ENCODE measurements at regions not wholly inside any gene's neighbourhood (a gene's known extent, or its start where the extent isn't known, plus 50 kb on each side); places are given as distances from the start of the nearest gene placed in this dataset.

DNA sequence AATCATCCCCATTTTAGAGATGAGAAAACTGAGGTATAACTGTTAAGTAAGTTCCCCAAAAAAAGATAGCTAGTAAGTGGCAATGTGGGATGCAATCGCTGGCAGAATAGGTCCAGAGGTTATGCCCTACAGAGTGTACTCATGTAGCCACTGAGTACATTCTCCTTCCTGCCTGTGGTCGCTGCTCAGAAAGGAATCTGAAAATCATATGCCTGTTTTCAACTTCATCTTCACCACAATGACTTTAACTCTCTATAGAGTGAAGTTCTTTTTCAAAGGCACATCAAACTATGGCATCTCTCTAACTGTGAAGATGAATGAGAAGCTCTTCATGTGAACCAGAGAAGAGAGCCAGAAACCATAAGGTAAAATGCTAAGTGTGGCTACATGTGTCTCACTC lies 162.2 kb upstream of the SLC25A13 start:
- H3K4me1 Mint-ChIP-seq (ENCODE audit: unreplicated experiment): peaks cover 5% of the 10 kb centered on the region
- TF ChIP-seq, protein P1, sequence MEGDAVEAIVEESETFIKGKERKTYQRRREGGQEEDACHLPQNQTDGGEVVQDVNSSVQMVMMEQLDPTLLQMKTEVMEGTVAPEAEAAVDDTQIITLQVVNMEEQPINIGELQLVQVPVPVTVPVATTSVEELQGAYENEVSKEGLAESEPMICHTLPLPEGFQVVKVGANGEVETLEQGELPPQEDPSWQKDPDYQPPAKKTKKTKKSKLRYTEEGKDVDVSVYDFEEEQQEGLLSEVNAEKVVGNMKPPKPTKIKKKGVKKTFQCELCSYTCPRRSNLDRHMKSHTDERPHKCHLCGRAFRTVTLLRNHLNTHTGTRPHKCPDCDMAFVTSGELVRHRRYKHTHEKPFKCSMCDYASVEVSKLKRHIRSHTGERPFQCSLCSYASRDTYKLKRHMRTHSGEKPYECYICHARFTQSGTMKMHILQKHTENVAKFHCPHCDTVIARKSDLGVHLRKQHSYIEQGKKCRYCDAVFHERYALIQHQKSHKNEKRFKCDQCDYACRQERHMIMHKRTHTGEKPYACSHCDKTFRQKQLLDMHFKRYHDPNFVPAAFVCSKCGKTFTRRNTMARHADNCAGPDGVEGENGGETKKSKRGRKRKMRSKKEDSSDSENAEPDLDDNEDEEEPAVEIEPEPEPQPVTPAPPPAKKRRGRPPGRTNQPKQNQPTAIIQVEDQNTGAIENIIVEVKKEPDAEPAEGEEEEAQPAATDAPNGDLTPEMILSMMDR (conservative IDR thresholded peaks at IDR 0.05): no peak
- no peak overlapping the region for H3K4me3 Mint-ChIP-seq
- DNase-seq (ENCODE audit: extremely low spot score, unreplicated experiment): no peak
- no peaks in the 10 kb centered on the region for H3K27me3 Mint-ChIP-seq
- H3K36me3 Mint-ChIP-seq: no peaks in the 10 kb centered on the region
- H3K27ac Mint-ChIP-seq: no peak overlapping the region
- no peaks in the 10 kb centered on the region for H3K9me3 Mint-ChIP-seq

DNA sequence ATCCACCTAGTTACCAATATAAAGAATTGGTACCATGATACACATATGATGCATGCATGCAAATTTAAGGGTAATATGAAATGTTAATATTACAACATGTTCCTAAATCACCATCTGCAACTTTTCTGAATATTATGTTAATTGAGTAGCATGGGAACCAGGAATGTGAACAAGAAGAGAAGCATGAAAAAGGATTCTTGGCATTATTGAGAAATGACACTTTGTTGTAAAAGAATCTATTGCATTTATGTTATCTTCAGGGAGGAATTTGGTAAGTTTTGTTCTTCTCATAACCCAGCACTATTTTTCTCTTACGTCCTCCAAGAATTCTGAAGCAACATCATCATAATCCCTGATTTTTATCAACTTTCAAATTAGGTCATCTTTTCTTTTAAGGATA lies 159.9 kb upstream of the SLC25A13 start:
- no peaks in the 10 kb centered on the region for H3K36me3 Mint-ChIP-seq
- no peak for DNase-seq (ENCODE audit: extremely low spot score, unreplicated experiment)
- H3K4me1 Mint-ChIP-seq (ENCODE audit: unreplicated experiment): peaks cover 10% of the 10 kb centered on the region
- TF ChIP-seq, protein P1 (conservative IDR thresholded peaks at IDR 0.05): no peak
- no peak overlapping the region for H3K4me3 Mint-ChIP-seq
- H3K27me3 Mint-ChIP-seq: no peaks in the 10 kb centered on the region
- H3K27ac Mint-ChIP-seq: no peak overlapping the region
- no peaks in the 10 kb centered on the region for H3K9me3 Mint-ChIP-seq

DNA sequence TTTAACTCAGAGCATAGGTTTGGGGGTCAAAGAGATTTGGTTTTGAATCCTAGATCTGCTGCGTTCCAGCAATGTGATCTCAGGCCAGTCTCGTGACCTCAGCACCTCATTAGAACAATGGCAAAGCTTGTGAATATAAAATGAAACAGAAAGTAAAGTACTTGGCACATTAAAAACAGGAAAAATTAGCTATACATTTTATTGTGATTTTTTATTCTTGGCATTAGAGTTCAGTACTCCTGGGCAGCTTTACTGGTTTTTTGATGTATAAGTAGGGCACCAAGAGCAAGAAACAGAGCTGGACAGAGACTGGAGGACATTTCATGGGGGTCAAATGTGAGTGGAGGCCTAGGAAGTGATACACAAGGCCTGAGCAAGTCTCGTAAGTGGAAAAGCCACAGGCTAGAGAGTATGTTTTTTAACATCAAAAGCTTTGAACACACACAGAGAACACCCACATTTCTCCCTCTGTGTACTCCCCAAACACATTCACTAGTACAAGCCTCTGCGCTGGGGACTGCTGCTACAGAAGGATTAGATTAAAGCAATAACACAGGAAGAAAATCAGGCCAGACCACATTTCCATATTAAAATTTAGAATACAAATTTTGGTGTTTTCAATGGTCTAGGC lies 157.2 kb upstream of the SLC25A13 start:
- H3K27ac Mint-ChIP-seq: no peak overlapping the region
- peaks cover 8% of the 10 kb centered on the region for H3K4me1 Mint-ChIP-seq (ENCODE audit: unreplicated experiment)
- H3K4me3 Mint-ChIP-seq: no peak overlapping the region
- H3K27me3 Mint-ChIP-seq: no peaks in the 10 kb centered on the region
- no peaks in the 10 kb centered on the region for H3K9me3 Mint-ChIP-seq
- no peaks in the 10 kb centered on the region for H3K36me3 Mint-ChIP-seq
- TF ChIP-seq, protein P1 (conservative IDR thresholded peaks at IDR 0.05): no peak
- no peak for DNase-seq (ENCODE audit: extremely low spot score, unreplicated experiment)

DNA sequence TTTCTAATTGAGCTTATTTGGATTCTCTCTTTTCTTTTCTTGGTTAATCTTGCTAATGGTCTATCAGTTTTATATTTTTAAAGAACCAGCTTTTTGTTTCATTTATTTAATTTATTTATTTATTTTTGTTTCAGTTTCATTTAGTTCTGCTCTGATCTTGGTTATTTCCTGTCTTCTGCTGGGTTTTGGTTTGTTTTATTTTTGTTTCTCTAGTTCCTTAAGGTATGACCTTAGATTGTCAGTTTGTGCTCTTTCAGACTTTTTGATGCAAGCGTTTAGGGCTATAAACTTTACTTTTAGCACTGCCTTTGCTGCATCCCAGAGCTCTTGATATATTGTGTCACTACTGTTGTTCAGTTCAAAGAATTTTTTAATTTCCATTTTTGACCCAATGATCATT lies 149.7 kb upstream of the SLC25A13 start:
- no peak overlapping the region for H3K4me3 Mint-ChIP-seq
- TF ChIP-seq, protein P1 (conservative IDR thresholded peaks at IDR 0.05): no peak
- H3K4me1 Mint-ChIP-seq (ENCODE audit: unreplicated experiment): no peaks in the 10 kb centered on the region
- no peak overlapping the region for H3K27ac Mint-ChIP-seq
- no peaks in the 10 kb centered on the region for H3K27me3 Mint-ChIP-seq
- DNase-seq (ENCODE audit: extremely low spot score, unreplicated experiment): no peak
- no peaks in the 10 kb centered on the region for H3K9me3 Mint-ChIP-seq
- H3K36me3 Mint-ChIP-seq: no peaks in the 10 kb centered on the region

DNA sequence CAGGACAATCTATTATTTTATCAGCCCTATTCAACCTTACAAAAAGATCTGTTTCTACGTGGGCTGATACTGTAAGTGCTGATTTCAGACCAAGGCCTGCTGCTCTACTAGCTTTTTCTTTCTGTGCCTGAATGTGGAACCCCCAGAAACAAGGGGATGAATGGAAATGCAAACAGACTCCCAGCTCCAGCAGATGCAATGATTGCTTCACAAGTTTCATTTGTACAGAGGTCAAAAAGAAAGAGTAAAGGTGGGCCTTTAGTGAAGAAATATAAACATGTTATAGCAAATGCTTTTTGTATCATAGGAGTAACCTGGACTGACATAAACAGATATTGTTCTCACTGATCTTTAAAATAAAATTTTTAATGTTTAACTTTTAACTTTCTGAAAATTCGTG lies 130.2 kb upstream of the SLC25A13 start:
- no peaks in the 10 kb centered on the region for H3K4me1 Mint-ChIP-seq (ENCODE audit: unreplicated experiment)
- DNase-seq (ENCODE audit: extremely low spot score, unreplicated experiment): no peak

More for the DNA sequence above, 130.2 kb upstream of the SLC25A13 start:
- no peaks in the 10 kb centered on the region for H3K27me3 Mint-ChIP-seq
- H3K9me3 Mint-ChIP-seq: no peaks in the 10 kb centered on the region
- H3K4me3 Mint-ChIP-seq: no peak overlapping the region
- H3K36me3 Mint-ChIP-seq: no peaks in the 10 kb centered on the region
- TF ChIP-seq, protein P1 (conservative IDR thresholded peaks at IDR 0.05): no peak
- H3K27ac Mint-ChIP-seq: no peak overlapping the region
